ENCODE measurements at regions not wholly inside any gene's neighbourhood (a gene's known extent, or its start where the extent isn't known, plus 50 kb on each side); places are given as distances from the start of the nearest gene placed in this dataset.

DNA sequence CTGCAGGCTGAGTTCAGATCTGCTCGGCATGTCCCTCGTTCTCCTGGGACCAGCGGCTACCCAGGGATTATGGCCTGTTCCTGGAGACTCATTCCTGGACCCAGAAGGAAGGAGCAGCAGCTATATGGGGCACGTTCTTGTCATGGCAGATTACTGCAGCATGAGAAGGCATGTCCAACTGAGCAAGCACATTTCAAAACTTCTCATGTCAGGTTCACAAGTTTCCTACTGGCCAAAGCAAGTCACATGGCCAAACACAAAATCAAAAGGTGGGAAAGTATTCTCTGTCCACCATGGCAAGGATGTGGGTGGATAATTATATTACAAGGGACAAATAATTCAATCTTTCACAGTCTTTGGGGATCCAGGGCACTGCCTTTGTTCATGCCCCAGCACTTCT, 71.9 kb upstream of the C15orf39 start:
- Histone ChIP-seq H3K4me1 (peaks cover 17% of the 10 kb centered on the region), H3K9me3 (no peaks in the 10 kb centered on the region), H3K27me3 (no peaks in the 10 kb centered on the region), H3K4me3 (no peak overlapping the region), H3K27ac (no peak overlapping the region), H3K36me3 (no peaks in the 10 kb centered on the region)
- intact Hi-C loops (cut with DNase I): no loop called here
- DNase-seq (no peak), ATAC-seq (no peak)
- TF ChIP-seq, protein P1, sequence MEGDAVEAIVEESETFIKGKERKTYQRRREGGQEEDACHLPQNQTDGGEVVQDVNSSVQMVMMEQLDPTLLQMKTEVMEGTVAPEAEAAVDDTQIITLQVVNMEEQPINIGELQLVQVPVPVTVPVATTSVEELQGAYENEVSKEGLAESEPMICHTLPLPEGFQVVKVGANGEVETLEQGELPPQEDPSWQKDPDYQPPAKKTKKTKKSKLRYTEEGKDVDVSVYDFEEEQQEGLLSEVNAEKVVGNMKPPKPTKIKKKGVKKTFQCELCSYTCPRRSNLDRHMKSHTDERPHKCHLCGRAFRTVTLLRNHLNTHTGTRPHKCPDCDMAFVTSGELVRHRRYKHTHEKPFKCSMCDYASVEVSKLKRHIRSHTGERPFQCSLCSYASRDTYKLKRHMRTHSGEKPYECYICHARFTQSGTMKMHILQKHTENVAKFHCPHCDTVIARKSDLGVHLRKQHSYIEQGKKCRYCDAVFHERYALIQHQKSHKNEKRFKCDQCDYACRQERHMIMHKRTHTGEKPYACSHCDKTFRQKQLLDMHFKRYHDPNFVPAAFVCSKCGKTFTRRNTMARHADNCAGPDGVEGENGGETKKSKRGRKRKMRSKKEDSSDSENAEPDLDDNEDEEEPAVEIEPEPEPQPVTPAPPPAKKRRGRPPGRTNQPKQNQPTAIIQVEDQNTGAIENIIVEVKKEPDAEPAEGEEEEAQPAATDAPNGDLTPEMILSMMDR (IDR thresholded peaks at IDR 0.05): no peak

DNA sequence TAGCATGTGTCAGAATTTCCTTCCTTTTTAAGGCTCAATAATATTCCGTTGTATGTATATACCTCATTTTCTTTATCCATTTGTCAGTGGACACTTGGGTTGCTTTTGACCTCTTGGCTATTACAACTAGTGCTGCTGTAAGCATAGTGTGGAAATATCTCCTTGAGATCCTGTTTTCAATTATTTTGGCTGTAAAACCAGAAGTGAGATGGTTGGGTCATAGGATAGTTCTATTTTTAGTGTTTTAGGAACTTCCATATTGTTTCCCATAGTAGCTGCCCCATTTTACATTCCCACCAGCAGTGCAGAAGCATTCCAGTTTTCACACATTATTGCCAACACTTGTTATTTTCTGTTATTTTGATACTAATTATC, 70.4 kb upstream of the C15orf39 start:
- Histone ChIP-seq H3K4me1 (peaks cover 4% of the 10 kb centered on the region), H3K9me3 (no peaks in the 10 kb centered on the region), H3K27me3 (no peaks in the 10 kb centered on the region), H3K27ac (peak overlapping the region; percentile 6), H3K36me3 (no peaks in the 10 kb centered on the region), H3K4me3 (no peak overlapping the region)
- intact Hi-C loops (cut with DNase I): no loop called here
- DNase-seq: no peak
- TF ChIP-seq, protein P1 (IDR thresholded peaks at IDR 0.05): no peak
- peak; percentile 82 for ATAC-seq

DNA sequence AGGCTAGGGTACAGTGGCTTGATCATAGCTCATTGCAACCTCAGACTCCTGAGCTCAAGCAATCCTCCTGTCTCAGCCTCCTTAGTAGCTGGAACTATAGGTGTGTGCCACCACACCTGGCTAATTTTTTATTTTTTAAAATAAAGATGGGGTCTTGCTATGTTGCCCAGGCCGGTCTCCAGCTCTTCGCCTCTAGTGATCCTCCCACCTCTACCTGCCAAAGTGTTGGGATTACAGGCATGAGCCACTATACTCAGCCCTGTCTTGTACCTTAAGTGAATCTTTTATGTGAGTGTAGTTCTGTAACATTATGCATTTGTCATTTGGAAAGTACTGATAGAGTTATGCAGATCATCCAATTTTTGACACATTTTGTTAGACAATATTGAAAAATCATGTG, 66.9 kb upstream of the C15orf39 start:
- no peaks in the 10 kb centered on the region for H3K36me3 ChIP-seq
- no peaks in the 10 kb centered on the region for H3K27me3 ChIP-seq

DNA sequence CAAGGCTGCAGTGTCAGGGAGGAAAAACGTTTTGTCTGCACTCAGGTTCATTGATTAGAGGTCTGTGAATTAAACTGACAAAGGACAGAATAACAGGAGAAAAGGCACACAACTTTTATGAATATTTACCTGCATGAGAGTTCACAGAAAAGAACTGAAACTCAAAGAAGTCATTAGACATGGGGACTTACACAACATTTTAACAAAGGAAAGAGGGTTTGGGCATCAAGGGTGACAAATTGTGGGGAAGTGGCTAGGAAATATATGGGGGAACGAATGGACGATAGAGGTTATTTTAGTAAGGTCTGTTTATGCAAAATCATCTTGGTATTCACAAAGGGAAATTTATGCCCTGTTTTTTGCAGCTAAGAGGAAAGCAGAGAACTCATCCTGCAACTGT, 65.6 kb upstream of the C15orf39 start:
- Histone ChIP-seq H3K4me3 (no peak overlapping the region), H3K9me3 (no peaks in the 10 kb centered on the region), H3K27me3 (no peaks in the 10 kb centered on the region), H3K27ac (no peak overlapping the region), H3K4me1 (peaks cover 4% of the 10 kb centered on the region), H3K36me3 (no peaks in the 10 kb centered on the region)
- intact Hi-C loops (cut with DNase I): no loop called here
- no peak for DNase-seq
- TF ChIP-seq, protein P1 (IDR thresholded peaks at IDR 0.05): no peak
- ATAC-seq: no peak

More for the DNA sequence above, 66.9 kb upstream of the C15orf39 start:
- ATAC-seq: no peak
- TF ChIP-seq, protein P1 (IDR thresholded peaks at IDR 0.05): no peak
- H3K4me1 ChIP-seq: peaks cover 4% of the 10 kb centered on the region
- H3K4me3 ChIP-seq: no peak overlapping the region
- intact Hi-C loops (cut with DNase I): no loop called here
- DNase-seq: no peak
- H3K27ac ChIP-seq: no peak overlapping the region
- H3K9me3 ChIP-seq: no peaks in the 10 kb centered on the region

DNA sequence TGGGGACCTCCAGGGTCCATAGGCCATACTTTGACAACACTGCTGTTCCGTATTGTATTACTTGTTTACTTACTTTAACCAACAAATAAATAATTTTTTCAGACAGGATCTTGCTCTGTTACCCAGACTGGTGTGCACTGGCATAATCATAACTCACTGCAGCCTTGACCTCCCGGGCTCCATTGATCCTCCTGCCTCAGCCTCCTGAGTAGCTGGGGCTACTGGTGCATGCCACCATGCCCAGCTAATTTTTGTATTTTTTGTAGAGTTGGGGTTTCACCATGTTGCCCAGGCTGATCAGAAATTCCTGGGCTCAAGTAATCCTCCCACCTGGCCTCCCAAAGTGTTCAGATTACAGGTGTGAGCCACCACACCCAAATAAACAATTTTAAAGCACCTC, 64.9 kb upstream of the C15orf39 start:
- H3K4me3 ChIP-seq: no peak overlapping the region
- no peak for ATAC-seq
- H3K9me3 ChIP-seq: peaks cover 4% of the 10 kb centered on the region
- intact Hi-C loops (cut with DNase I): no loop called here
- no peak overlapping the region for H3K27ac ChIP-seq
- no peaks in the 10 kb centered on the region for H3K4me1 ChIP-seq
- no peak for DNase-seq
- no peaks in the 10 kb centered on the region for H3K36me3 ChIP-seq
- TF ChIP-seq, protein P1 (IDR thresholded peaks at IDR 0.05): no peak
- no peaks in the 10 kb centered on the region for H3K27me3 ChIP-seq
